NCI-H510A treated with DMSO at 0.1 percent for 48 hours (cell line): ENCODE measurements at regions not wholly inside any gene's neighbourhood (a gene's known extent, or its start where the extent isn't known, plus 50 kb on each side); places are given as distances from the start of the nearest gene placed in this dataset.
"Not testable (repeated sequence)": the region's sequence is repeated elsewhere in the genome, so short reads cannot be mapped to it uniquely, and the experiment has no call there.

Source experiments
- DNase-seq: peaks from one replicate; lab custom pipeline; 2025; lab: John Stamatoyannopoulos, UW

- DNase-seq = no peak
Measured at GRCh38 chr6:99802396-99803031, 191.5 kb downstream of the MCHR2 start.

DNA sequence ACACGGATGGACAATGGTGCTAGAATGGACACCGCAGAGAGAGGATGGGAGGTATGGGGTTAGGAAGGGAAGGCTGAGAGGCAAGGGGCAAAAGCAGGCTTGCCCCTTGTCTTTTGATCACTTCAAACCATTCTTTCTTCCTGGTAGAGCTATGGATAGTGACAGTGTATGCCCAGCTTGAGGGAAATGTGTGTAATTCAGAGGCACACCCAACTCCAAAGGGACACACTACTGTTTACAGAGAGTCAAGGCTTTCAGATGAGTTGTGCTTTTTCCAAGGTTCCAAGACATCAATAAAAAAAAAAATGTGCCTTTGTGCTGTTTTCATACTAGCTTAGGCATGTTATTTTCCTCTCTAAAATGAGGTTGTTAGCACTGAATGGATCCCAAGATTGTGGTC lies 185.0 kb downstream of the MCHR2 start:
- DNase-seq = no peak

- no peak for DNase-seq
Measured at GRCh38 chr6:99810295-99810694, 183.7 kb downstream of the MCHR2 start.

DNA sequence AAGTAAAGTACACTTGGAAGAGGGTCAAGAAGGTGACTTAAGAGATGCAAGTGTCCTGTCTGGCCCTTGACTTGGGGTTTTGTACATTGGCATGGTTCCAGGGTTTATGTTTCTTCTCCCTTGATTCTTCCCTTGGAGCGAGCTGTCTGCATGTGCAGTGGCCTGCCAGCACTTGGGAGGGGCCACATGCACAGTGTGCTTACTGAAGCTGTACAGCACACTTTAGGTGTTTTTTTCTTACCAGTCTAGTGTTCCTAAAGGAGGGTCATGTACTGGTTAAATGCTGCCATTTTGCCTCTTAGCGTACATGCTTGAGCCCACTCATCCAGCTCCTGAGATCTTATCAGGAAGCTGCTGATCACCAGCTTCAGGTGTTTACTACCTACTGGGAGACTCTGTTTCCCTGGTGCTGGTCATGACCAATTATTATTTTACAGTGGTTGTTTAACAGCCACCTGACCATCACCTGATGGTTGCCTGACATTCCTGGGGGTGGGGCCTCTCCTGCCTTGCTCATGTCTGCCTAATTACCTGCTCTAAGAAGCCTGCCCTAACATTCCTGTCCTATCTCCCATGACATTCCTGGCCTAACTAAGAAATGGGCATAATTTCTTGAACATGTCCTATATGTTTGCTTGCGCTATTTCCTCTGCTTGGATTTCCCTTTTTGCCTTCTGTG lies 182.9 kb downstream of the MCHR2 start:
- no peak for DNase-seq

DNA sequence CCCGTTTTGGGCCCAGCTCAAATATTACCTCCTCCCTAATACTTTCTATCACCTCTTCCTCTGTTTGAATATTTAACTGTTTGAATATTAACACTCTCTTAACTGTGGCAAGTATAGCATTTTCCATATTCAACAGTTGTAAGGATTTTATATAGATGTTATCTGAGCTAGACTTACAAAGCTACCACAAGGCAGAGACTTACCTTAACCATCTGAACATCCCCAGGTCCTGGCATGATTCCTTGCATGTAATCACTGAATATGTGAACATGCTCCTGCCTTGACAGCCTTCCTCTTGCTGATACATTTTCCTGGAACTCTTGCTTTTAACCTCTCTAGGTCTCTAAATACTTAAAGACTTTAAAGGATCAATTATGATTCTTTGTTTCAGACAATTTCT lies 182.4 kb downstream of the MCHR2 start:
- DNase-seq = no peak

DNA sequence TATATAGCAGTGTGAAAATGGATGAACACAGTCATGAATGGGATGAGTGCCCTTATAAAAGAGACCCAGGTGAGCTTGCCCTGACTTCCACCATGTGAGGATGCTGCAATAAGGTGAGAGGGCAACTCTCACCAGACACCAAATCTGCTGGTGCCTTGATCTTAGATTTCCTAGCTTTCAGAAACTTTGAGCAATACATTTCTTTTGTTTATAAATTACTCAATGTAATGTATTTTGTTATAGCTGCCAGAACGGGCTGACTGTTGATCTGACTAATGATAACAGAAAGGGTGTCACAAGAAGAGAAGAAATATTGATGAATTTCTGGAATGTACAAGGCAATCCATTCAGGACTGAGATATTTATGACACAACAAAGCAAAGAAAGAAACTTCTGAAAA lies 180.5 kb downstream of the MCHR2 start:
- DNase-seq = no peak

GRCh38 chr6:99814230-99814928 lies 179.6 kb downstream of the MCHR2 start:
- no peak for DNase-seq

DNA sequence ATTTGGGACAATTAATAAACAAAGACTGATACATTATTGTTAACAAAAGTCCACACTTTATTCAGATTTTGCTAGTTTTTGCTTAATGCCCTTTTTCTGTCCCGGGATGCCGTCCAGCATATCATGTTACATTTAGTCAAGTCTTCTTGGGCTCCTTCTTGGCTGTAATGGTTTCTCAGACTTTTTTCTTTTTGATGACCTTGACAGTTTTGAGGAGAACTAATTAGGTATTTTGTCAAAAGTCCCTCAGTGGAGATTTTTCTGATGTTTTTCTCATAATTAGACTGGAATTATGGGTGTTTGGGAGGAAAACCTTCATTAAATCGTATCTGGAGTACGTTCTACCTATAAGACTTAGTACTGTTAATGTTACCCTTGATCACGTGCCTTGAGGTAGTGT lies 177.2 kb downstream of the MCHR2 start:
- DNase-seq = no peak

DNA sequence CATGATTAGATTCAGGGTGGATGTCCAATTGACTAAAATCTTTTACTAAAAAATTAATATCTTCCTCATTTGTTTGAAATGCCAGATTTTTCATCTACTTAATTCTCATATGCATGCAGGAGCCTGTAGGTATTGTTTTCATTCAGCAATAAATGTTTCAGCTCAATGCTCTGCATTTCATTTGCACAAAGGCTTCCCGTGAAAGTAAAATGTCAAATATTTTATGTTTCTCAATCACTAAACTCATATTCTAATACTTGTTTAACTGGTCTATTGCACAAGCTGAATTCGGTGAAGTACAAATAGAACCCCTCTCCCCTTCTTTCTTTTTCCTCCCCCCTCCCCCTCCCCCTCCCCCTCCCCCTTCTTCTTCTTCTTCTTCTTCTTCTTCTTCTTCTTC lies 175.9 kb downstream of the MCHR2 start:
- DNase-seq = no peak

DNA sequence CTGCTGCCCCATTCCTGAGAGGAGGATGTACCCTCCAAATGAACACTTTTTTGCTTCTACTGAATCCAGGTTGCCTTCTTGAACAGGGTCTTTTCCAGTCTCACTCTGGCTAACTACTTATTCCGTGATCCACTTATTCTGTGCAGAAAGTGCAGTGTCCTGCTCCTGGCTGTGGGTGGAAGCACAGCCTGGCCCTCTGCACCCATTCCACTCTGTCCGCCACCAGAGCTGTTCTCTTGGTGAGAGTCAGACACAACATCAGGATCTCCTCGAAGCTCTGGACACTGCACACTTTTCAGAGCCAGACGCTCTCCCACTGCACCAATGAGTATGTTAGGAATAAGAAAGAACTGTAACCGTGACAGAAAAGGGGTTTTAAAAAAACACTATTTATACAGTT lies 174.2 kb downstream of the MCHR2 start:
- DNase-seq = no peak

DNA sequence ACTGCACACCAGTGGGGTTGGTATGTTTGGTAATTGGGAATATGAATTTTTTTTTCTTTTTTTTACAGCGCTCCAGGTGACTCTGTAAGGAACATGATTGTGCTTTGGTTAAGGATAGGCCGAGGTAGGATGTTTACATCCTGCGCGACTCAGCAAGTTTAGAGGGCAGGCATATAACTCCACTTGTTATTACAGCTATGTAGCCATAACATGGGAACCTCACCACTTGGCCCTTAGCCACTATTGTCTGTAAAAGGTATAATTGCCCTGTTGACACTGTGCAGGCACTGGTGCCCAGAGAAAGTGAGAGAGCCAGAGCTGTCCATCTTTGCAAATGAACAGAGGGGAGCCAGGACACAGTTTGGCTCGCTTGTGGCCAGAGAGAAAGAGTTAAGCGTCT lies 172.9 kb downstream of the MCHR2 start:
- peak; percentile 4 for DNase-seq

GRCh38 chr6:99822741-99823512 lies 171.1 kb downstream of the MCHR2 start:
- peak; percentile 21 for DNase-seq

GRCh38 chr6:99823513-99824235 lies 170.3 kb downstream of the MCHR2 start:
- DNase-seq = not testable (repeated sequence)

- no peak for DNase-seq
Measured at GRCh38 chr6:99833034-99833433, 161.0 kb downstream of the MCHR2 start.

DNA sequence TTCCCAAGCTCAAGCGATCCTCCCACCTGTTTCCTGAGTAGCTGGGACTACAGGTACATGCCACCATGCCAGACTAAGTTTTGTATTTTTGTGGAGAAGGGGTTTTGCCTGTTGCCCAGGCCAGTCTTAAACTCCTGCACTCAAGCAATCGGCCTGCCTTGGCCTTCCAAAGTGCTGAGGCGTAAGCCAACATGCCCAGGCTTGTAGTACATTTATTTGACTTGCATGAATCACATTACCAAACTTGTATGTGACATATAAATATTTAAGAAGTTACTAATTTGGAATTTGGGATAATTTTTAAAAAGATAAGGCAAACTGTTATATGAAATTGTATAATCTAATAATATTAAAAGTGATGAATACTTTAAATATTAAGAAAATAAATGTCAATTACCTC lies 157.6 kb downstream of the MCHR2 start:
- DNase-seq = no peak

DNA sequence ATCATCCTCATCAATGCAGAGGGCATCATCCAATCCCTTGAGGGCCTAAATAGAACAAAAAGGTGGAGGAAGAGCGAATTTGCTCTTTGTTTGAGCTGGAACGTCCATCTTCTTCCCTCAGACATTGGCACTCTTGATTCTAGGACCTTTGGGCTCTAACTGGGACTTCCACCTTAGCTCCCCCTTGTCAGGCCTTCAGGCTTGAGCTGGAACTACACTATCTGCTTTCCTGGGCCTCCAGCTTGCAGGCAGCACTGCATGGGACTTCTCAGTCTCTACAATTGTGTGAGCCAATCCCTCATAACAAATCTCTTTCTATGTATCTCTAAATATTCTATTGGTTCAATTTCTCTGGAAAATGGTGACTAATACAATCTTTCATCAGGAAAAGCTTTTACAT lies 155.4 kb downstream of the MCHR2 start:
- no peak for DNase-seq

DNA sequence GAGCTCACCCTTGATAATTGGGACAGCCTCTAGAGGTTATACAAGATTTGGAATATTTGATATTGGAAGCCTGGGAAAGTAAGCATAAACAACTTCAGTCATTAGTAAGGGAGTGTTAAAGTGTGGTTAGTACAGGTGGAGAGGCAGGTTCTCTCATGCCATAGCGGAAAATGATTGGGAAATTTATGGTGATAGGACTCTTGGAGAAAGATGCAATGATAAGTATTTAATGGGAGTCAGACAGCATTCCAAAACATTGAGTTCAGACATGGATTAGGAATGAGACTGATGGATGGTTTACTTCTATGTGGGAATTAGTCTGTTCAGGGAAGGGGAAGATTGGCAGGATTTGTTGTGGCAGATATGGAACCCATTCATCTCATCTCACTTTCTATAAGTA lies 152.7 kb downstream of the MCHR2 start:
- no peak for DNase-seq

DNA sequence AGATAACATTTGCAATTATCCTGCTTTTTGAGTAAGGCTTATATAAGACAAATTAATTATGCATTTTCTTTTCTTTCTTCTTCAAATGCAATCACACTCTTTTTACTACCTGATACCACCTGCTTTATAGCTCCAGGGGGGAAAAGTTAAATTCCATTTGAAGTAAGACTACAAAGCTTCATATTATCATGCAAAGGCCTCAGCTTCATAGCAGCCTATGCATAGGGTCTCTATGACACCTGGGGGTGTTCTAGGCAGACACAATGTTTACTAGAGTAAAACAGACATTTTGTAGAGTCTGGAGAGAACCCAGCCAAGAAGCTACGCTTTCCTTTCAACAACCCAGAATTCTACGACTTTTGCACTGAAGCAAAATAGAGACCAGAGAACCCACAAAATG lies 148.0 kb downstream of the MCHR2 start:
- DNase-seq = no peak

GRCh38 chr6:99850841-99851240 lies 143.2 kb downstream of the MCHR2 start:
- no peak for DNase-seq

DNA sequence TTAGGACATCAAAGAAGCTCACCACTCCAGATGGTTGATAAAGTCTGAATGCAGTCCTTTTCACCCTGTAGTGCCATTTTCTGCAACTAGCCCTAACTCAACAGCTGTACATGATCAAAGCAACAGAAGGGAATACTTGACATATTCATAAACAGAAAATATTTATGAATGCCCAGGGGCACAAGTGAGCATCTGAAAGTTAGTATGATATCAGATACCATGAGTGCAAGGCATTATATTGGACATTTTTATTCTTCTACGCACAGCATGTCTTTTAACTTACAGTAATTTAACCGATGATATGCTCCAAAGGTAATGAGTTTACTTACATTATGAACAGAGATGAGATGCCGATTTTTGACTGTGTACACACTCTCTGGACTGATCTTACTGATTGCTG lies 142.0 kb downstream of the MCHR2 start:
- no peak for DNase-seq

- peak; percentile 14 for DNase-seq
Measured at GRCh38 chr6:99867026-99867425, 127.0 kb downstream of the MCHR2 start.
